LoVo (cell line): ENCODE measurements at regions not wholly inside any gene's neighbourhood (a gene's known extent, or its start where the extent isn't known, plus 50 kb on each side); places are given as distances from the start of the nearest gene placed in this dataset.

Experiments
- DNase-seq: peaks from one replicate; pipeline ENCODE4 v3.0.0-alpha.2; 2016; ENCODE audit warnings: low spot score

DNA sequence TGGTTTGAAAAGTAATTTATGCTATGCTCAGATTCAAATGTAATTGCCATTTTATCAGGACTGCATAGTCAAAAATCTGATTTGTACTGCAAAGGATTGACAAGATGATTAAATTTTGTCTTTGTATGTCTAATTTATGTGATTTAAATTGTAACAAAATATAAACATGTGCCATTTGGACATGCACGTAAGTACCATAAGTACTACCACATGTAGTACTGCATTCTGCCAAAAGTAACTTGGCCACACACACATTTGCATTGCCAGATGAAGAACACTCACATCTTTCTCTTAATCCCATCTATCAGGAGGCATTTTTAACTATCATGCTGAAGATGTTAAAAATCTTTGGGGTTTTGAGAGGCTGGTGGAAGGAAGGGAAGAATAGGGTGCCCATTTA is 133.3 kb downstream of the KLF12 start:
- DNase-seq: no peak

DNA sequence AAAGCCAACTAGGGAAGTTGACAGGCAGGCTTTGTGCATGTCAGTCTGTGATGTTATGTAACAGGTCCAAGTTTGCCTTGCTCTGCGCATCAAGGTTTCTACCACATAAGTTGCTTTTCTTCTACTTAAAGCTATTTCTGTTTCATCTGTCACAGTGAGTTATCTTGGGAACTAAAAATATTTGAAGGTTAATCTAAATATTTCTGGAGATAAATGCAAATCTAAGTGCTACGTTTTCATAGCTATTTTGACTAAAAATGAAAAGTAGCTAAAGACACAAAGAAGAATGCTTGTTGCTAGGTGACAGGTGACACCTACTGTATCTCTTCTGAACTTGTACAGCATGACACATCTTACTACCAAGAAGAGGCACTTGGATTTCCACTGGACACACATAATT is 135.6 kb downstream of the KLF12 start:
- no peak for DNase-seq

DNA sequence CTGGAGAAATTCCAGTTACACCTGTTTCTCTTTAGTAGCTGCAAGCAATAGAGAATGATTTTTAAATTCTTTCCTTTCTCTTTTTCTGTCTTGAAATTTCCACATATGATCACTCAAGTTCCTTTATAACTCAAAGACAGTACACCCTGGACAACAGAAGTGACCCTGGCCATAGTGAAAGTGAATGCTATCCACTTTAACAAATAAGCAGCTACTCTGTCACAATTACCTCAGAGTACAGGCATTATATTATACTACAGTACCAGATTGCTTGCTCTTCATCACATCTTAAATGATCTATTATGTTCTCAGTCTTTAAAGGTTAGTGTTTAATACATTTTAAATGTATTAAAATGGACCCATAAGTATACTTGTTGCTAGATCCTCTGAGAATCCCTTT is 136.2 kb downstream of the KLF12 start:
- DNase-seq: no peak

DNA sequence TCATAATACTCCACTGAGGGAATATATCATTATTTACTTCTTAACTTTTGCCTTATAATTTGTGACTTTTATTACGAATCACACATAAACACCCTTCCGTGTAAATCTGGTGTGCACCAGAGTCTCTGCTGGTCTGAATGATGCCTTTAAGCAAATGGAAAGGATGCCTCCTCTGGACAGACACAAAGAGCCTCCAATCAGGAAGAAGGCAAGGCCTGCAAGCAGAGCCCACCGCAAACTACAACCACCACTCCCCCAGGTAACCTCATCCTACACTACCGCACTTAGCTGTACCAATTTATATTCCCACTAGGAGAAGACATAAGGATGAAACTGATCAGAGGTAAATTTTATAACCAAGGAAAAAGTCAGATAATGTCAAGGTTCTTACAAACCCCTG is 137.6 kb downstream of the KLF12 start:
- no peak for DNase-seq

DNA sequence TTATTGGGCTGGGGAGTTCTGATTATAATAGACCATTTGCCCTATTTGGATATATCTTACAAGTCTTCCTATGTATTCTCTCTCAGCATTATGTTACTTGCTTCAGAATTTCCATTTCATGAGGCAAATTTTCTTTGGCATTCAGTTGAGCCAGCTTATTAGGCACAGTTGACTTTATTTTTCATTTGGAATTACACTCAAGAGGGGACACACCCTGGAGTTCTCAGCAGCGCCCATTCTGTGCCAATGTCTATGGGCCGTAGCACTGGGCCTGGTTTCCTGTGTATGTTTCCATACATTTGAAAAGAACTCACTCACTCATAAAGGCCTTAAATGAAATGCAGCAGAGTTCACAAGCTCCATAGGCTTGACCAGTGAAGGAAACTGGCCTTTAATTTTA is 138.5 kb downstream of the KLF12 start:
- DNase-seq: no peak

DNA sequence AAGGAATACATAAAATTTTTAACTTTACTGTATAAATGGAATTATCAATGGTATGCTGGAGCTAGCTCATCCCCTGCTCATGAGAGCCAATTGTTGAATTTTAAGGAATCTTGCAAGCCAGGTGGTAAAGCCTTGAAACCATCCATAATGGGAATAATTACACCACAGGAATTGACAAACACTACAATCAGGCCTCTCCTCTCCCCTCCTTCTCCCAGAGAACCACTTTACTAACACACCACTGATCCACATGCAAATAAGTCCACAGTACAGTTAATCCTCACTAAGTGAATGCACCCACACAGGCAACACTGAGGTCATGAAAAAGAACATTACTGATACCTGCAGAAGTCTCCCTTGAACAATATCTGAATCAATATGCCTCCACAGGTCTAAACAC is 140.5 kb downstream of the KLF12 start:
- DNase-seq: no peak

DNA sequence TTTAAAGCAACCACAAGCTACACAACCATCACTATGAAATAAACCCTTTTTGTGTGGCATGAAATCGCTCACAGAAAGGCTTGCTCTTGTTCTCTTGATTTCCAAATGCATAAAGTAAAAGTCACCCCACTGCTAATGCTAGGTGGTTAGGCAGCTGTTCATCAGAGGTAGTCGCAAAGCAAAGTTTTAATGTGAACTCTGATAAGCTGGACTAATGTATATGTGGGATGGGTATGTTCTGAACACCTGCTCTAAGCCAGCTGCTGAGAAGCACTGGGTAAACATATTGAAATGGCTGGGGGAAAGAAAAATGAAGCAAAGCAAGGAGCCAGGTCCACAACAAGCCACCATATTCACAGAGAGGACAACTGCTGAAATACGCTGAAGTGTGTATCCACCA is 142.3 kb downstream of the KLF12 start:
- no peak for DNase-seq

DNA sequence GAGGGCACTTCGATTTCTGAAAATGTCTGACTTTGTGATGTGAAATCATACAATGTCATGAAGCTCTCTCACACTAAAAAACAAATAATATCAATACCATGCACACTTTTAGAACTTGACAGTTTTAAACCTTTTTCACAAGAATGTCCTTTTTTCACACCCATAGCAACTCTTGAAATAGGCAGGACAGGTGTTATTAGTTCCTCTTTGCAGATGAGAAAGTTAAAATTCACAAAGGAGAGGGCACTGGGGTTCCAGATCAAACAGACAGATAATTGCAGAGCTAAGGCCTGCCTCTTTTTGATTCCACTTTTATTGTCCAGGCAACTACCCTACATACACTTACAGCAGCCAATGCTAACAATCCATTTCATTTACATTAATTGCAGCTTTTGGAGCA is 142.8 kb downstream of the KLF12 start:
- no peak for DNase-seq

DNA sequence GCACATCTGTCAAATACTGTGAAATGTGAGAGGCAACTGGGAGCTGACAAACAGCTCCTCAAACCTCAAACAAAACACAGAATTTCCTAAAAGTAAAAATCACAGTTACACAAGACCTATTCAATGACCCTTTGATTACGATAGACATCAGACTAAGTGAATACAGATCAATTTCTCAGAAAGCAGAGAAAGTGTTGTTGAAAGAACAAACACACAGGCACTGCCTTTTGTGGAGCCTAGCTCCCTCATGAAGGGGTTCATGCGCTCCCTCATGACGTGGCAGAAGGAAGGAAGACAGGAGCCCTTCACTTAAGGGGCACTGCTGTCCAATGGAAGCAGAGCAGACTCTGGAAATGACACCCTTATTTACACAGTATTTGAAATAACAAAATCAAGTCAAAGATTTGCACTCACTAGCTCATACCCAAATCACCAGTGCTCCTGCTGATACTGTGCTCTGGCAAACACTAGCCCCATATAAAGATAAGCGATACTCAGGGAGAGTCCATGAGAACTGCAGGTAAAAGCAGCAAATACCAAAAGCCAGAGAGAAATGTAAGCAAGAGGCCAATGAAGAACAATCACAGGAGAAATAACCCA is 144.9 kb downstream of the KLF12 start:
- no peak for DNase-seq

DNA sequence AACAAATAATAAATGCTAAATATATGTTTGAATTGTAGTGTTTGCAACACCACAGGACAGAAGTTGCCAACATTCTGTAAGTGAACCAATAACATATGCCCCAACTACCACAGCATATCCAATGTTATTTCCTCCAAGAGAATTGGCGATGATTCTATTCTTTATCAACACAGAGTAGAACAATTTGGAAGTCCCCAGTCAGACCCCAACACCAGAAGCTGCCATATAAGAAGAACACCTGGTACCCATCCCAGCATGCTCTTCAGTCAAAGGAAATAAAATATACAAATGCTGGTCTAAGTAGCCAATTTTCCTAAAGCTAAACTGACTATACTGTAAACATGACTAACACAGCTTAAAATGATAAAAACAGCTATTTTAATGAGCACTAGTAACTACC is 145.7 kb downstream of the KLF12 start:
- DNase-seq: no peak

DNA sequence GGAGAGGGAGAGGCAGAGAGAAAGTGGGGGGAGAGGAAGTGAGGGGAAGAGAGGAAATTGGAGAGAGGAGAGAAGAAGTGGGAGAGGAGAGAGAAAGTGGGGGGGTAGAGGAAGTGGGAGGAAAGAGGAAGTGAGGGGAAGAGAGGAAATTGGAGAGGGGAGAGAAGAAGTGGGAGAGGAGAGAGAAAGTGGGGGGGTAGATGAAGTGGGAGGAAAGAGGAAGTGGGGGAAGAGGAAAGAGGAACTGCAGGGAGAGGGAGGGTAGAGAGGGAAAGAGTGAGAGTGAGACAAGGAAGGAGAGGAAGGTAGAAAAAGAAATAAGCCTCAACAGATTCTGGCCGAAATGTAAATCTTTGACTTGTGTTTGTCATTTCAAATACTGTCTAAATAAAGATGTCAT is 146.6 kb downstream of the KLF12 start:
- DNase-seq: no peak

DNA sequence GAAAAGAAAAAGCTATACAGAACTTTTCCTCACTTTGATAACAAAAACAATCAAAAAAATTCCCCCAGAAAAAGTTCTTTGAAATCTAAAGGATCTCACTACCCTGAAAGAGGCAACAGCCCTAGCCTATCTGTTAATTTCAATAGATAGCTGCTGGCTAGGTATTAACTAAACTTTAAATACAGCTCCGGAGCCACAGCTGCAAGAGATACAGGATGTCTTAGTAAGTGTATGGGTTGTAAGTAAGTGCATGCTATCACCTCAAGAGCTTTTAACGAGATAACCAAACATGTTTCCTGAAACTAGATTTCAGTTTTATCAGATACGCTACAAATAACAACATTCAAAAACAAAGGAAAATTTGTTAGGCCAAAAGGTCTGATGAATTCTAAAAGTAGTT is 148.4 kb downstream of the KLF12 start:
- no peak for DNase-seq

DNA sequence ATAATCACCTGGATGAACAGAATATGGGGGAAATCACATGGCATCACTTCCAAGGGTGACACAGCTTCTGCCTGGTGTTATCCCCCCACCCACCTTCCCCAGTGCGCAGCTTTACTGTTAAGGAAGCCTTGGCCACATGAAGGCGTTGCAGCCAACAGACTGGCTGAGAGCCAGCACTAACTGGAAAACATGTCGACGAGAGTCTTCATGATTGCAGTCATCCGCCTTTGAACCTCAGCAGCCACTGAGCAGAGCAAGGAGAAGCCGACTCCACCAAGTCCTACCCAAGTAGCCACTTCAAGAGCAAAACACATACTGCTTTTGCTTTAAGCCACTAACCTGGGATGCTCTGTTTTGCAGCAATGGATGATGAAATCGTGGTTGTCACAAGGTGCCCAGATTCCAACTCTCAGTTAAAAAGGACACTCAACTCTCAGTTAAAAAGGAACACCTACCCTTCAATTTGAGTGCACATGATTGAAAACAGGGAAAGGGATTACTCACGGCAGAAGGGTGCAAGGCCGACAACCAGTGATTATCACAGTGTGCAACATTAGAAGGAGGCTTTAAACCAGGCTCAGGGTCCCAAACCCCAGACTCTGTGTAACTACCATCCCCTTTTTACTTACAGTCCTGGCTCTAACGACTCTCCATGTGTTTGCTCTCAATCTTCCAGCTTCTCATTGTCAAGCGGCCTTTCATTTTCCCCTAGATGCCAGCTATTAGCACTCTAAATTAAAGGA is 149.1 kb downstream of the KLF12 start:
- no peak for DNase-seq

DNA sequence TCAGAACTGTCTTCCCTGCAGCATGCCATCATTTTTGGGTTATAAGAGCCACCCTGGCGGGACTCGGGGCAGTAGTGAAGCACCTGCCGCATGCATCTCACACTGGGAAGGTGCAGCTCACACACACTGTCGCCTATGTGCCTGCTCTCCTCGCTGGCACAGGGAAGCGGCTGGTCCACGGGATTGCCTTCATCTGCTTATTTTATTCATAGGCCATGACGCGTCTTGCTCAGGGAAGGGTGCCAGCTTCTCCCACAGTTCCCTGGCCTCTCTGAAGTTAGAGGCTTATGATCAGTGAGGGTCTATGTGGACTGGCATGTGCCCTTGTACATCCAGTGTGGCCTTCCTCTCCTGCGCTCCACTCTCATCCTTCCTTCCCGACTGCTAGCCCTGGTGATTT is 150.0 kb downstream of the KLF12 start:
- no peak for DNase-seq

DNA sequence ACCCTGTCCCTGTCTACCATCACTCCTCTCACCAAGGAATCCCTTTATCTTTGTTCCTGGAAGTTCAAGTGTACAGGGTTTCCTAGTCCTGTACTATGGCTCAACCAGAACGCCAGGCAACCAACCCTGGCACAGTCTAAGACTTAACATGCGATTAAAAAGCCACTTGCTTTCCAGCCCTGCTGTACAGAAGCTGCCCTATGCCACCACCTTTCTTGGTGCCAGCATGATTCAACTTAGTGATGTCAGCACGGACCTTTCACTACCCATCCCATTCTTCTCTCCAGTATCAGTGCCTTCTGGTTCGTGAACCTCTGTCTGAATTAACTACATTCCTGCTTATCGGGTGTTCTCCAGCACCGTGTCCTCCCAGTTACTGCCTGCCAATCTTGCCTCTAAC is 151.1 kb downstream of the KLF12 start:
- no peak for DNase-seq

DNA sequence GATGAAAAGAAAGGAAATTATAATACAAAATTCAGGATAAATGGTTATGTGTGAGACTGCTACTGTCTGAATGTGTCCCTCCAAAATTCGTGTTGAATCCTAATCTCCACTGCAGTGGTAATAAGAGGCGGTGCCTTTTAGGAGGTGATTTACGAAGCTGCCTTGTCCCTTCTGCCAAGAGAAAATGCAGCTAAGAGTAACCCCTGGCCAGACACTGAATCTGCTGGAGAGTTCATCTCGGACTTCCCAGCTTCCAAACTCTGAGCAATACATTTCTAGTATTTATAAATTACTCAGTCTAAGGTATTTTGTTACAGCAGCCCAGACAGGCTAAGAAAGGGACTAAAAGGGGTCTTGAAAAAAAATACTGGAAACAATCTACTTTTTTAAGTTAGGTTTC is 152.6 kb downstream of the KLF12 start:
- no peak for DNase-seq

DNA sequence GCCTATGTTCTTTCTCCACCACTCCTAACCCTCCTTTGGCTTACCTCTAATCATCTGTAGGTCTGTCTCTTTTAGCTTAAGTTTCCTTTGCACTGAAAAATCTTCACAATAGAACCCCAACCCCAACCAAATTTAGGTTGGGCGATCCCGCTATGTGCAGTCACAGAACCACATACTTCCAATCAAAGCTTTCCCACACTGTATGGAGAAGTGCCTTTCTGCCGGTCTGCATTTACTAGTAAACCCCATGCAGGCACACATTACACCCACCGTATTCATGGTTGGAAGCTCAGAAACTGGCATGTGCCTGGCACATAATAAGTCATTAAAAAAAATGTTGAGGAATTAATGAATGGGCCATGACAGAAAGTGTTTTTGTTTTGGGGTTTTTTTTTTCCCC is 158.4 kb downstream of the KLF12 start:
- DNase-seq: no peak

DNA sequence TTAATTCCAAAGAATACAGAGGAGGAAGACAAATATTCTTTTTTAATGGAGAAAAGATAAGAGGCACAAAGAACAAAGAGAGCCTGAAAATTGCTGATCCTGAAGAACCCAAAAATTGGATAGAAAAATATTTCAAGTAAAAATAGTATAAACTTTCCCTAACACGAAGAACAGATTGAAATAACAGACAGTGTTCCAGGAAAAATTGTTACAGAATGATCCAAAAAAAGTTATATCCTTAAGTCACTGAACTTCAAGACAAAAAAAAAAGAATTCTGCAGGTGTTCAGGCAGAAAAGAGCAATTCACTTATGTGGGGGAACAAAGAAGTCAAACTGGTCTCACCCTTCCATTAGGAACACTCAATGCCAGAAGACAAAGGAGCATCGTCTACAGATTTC is 160.2 kb downstream of the KLF12 start:
- DNase-seq: no peak

DNA sequence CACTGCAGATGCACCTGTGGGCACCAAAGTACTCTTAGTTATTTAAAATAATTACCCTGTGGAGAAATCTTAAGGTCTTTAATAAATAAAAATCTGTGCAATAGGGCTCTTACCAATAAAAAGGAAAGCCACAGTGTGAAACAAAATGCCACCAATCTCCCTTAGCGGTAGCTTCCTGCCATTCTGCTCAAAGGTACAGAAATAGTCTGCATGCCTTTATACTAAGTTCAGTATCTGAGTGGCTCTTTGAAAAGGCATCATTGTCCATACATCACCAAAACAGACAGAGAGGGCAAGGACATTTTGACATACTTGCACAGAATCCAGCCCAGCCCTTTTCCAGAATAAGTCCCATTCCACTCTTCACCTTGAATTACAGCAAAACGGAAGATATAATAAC is 161.0 kb downstream of the KLF12 start:
- no peak for DNase-seq

DNA sequence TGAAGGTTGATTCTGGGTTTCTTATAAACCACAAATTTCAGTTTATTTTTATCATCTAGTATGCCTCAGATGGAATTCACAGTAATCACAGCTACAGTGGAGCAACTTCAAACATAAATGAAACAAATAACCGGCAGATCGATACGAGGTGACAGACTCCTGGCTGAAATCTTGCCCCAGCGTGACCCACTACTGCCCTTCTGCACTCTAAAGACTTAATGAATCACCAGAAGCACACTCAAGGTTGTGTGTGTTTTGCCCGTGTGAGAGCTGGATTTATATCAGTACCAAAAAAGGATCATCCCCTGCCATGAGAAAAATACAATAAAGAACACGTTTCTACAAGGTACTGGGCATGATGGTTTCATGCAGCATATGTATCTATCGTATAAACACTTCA is 161.7 kb downstream of the KLF12 start:
- no peak for DNase-seq

DNA sequence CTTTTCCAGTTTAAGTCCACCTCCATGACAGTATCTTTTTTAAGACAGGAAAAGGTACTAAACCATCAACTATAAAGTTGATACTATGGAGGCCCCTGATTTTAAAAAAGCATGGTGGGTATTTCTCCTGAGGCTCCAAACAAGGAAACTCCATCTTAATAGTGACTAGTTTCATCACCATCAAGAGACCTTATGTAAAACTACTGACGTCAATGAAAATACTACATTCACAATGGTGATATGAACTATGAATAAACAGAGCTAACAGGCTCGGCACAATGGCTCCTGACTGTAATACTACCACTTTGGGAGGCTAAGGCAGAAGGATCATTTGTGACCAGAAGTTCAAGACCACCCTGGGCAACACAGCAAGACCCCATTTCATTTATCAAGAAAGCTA is 162.7 kb downstream of the KLF12 start:
- DNase-seq: no peak

DNA sequence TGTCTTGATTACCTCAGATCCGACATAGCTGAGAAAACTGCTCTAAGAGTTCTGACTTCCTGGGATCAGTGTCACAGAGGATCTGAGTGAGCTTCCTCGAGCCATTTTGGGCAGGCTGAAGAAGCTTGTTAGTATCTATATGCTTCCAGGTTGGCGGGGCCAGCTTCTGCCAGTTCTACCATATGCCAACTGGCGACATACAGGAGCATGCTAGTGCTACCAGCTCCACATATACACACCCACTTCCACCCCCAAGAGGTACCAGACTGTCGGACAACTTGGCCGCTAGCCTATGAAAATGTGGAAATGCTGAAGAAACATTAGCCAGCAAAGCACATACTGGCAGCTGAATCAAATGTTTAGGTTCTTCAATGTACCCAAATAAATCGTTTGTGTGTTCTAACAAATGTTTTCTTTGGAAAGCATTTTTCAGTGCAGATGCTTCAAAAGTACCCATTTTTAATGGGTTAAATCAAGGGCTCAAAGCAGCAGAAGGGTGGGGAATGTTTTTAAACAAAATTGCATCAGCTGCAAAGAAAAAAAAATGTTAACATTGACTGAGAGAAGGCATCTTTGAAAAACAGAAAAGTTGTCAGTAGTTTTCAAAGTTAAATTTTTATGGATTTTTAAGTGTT is 163.7 kb downstream of the KLF12 start:
- DNase-seq: no peak

DNA sequence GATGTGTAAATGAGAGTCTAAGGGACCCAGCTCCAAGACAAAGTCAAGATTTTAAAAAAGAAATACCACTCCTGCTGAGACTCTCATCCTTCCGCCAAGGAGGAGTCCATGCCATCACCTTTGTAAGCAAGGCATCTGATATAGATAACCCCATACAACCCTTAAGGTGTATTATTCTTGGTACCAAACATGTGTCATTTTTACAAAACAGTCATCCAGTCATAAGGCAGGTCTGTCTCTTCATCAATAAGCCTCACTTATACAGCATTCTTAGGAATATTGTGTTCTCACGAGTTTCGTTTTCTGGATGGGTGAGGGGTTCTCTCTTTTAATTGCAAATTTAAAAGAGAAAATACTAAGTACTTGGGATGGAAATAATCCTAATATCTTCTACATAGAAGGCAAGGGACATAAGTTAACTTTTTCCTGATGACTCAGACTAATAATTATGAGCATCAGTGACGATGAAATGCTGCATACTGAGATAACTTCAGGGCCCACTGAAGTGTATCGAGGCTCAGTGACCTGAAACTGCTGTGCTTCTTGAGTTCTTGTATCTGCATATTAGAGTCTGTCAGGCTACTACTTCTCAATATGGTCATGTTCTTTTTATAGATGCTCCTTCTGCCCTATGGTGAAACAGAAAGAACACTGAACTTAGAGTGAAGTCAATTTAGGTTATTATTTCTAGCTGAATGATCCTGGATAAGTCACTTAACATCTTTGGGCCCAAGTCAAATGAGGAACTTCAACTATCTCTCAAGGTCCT is 166.6 kb downstream of the KLF12 start:
- DNase-seq: no peak
